WERI-Rb-1 (cell line): ENCODE measurements at regions not wholly inside any gene's neighbourhood (a gene's known extent, or its start where the extent isn't known, plus 50 kb on each side); places are given as distances from the start of the nearest gene placed in this dataset.
"Not testable (repeated sequence)": the region's sequence is repeated elsewhere in the genome, so short reads cannot be mapped to it uniquely, and the experiment has no call there.

Experiments used
- DNase-seq: peaks from one replicate; pipeline ENCODE4 v3.0.0-alpha.2; 2020
- H3K27ac ChIP-seq: fragments of 250-450 bp; sonication (Bioruptor Pico); 2 replicates; pipeline ENCODE4 v1.5.1; 2020; ENCODE audit warnings: mild to moderate bottlenecking, moderate library complexity
- H3K27me3 ChIP-seq: fragments of 250-450 bp; sonication (Bioruptor Pico); 2 replicates; pipeline ENCODE4 v1.5.1; 2021; ENCODE audit warnings: mild to moderate bottlenecking, low read depth, moderate library complexity; ENCODE audit not compliant: insufficient read depth, severe bottlenecking
- H3K36me3 ChIP-seq: fragments of 250-450 bp; sonication (Bioruptor Pico); 2 replicates; pipeline ENCODE4 v1.5.1; 2020; ENCODE audit warnings: mild to moderate bottlenecking, moderate library complexity
- H3K4me3 ChIP-seq: 2 replicates; pipeline ENCODE4 v1.5.1; 2011; ENCODE audit warnings: low read depth, mild to moderate bottlenecking, control low read depth, low read length
- H3K9me3 ChIP-seq: fragments of 250-450 bp; sonication (Bioruptor Pico); 2 replicates; pipeline ENCODE4 v1.5.1; 2021; ENCODE audit warnings: mild to moderate bottlenecking, moderate library complexity; ENCODE audit not compliant: severe bottlenecking
- TF ChIP-seq, protein P1 (sequence below): IDR thresholded peaks from 2 replicates; pipeline ENCODE4 v1.5.1; 2011; ENCODE audit warnings: low read depth, mild to moderate bottlenecking, control low read depth, inconsistent platforms, low read length

DNA sequence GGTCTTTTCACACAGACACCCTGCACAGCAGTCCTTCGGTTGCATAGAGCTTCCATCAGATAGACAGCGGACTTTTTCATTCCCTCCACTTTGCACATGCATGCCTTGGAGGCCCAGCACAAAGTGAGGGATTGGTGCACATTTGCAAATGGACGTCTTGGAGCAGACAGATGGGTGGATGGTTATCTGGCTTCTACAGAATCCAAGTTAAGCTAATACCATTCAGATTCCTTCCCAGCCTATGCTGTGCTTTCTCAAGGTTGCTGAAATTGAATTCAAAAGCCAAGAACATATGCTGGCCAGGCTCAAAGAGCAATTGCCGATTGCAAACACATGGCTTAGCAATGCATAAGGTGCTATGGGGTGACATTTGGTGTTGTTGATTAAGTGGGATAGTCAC lies 186.4 kb downstream of the VAPA start:
- H3K36me3 ChIP-seq = no peaks in the 10 kb centered on the region
- peak; percentile 31 for DNase-seq
- no peak overlapping the region for H3K27ac ChIP-seq
- TF ChIP-seq, protein P1, sequence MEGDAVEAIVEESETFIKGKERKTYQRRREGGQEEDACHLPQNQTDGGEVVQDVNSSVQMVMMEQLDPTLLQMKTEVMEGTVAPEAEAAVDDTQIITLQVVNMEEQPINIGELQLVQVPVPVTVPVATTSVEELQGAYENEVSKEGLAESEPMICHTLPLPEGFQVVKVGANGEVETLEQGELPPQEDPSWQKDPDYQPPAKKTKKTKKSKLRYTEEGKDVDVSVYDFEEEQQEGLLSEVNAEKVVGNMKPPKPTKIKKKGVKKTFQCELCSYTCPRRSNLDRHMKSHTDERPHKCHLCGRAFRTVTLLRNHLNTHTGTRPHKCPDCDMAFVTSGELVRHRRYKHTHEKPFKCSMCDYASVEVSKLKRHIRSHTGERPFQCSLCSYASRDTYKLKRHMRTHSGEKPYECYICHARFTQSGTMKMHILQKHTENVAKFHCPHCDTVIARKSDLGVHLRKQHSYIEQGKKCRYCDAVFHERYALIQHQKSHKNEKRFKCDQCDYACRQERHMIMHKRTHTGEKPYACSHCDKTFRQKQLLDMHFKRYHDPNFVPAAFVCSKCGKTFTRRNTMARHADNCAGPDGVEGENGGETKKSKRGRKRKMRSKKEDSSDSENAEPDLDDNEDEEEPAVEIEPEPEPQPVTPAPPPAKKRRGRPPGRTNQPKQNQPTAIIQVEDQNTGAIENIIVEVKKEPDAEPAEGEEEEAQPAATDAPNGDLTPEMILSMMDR = no peak
- H3K27me3 ChIP-seq = no peaks in the 10 kb centered on the region
- H3K4me3 ChIP-seq = no peak overlapping the region
- H3K9me3 ChIP-seq = peaks cover 3% of the 10 kb centered on the region

DNA sequence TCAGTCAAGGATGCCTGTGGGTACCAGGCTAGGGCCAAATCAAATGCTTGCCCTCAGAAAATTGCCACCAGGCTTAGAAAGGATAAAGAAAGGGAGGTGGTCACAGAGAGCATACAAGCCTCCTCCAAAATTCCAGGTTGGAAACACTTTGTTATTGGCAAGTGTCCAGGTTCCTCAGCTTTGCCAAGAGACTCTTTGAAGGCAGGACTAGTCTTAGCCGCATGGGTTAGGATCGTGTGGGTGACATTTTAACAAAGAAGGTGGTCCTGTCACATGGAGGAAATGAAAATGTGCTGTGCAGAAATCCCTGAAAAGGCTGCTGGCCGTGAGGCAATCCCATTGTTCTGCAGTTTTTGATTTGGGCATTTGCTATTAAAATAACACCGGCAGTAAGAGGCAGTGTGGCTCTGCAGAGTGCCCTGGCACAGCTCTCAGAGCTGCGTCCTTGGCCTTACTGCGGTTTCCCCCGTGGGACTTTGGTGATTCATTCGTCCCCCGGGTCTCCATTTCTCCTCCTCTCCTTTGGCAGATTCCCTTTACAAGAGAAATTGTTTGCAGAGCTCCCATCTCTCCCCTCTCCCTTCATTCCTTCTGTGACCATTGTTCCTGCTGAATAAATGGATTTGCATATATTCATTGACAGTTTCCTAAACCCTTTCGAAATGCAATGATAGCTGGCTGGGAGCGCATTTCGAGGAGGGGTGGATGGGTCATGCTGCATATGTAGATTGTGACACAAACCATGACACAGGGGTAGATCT lies 187.3 kb downstream of the VAPA start:
- TF ChIP-seq, protein P1 = no peak

DNA sequence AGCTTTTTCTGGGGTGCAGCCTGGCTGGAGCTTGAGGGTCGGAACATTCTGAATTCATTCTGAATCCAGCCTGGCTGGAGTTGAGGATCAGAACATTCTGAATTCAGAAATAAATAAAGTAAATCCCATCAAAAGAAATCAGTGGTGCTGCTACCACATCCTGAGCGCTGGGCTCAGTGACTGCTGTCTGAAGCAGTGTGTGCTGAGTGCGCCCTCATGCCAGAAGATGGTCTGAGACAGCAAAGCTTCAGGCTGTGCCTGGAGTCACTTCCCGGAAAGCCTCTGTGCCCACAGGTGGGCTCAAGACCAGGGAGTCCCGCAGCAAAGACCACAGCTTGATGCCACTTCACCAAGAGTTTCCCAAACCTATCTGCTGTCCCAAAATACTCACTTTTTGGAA lies 187.9 kb downstream of the VAPA start:
- H3K4me3 ChIP-seq = no peak overlapping the region
- H3K36me3 ChIP-seq = no peaks in the 10 kb centered on the region
- H3K9me3 ChIP-seq = peaks cover 3% of the 10 kb centered on the region
- TF ChIP-seq, protein P1 = no peak
- H3K27me3 ChIP-seq = no peaks in the 10 kb centered on the region
- DNase-seq = no peak
- no peak overlapping the region for H3K27ac ChIP-seq

More for the DNA sequence above, 187.3 kb downstream of the VAPA start:
- H3K9me3 ChIP-seq = peaks cover 3% of the 10 kb centered on the region
- no peaks in the 10 kb centered on the region for H3K36me3 ChIP-seq
- H3K4me3 ChIP-seq = no peak overlapping the region
- H3K27me3 ChIP-seq = no peaks in the 10 kb centered on the region
- no peak overlapping the region for H3K27ac ChIP-seq
- no peak for DNase-seq

DNA sequence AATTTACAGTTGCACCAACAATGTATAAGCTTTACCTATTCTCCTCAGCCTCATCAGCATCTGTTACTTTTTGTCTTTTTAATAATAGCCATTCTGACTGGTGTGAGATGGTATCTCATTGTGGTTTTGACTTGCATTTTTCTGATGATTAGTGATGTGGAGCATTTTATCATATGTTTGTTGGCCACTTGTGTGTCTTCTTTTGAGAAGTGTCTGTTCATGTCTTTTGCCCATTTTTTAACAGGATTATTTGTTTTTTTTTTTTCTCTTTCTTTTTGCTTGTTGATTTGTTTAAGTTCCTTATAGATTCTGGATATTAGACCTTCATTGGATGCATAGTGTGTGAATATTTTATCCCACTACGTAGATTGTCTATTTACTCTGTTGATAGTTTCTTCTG lies 191.3 kb downstream of the VAPA start:
- not testable (repeated sequence) for H3K9me3 ChIP-seq, H3K36me3 ChIP-seq, H3K27me3 ChIP-seq, DNase-seq, H3K27ac ChIP-seq, H3K4me3 ChIP-seq

DNA sequence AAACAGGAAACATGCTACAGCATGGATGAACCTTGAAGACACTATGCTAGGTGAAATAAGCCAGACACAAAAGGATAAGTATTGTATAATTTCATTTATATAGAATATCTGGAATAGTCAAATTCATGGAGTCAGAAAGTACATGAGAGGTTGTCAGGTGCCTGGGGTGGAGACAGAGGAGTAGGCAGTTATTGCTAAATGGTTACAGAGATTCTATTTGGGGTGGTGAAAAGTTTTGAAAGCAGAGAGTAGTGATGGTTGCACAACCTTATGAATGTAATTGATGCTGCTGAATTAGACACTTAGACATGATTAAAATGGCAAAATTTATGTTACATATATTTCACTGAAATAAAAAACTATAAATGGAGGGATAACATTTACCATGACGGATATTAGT lies 197.4 kb downstream of the VAPA start:
- TF ChIP-seq, protein P1 = no peak
- no peaks in the 10 kb centered on the region for H3K27me3 ChIP-seq
- DNase-seq = no peak

DNA sequence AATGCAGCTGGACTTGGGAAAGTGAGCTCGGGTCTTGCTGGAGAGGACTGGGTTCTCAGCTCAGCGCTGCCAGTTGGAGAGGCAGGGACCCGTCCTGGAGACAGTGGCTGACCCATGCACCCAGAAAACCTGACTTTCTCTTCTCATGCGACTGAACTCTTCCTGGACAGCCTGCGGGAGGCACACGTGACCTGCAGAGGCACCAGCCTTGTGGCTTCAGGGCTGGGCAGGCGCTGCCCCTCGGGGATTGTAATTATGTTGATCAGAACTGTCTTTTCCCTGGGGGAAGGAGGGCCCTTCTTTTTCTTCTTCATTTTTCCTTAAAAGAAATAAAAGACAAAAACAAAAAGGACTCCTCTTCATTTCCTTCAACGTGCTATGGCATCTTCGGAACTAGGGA lies 198.1 kb downstream of the VAPA start:
- H3K4me3 ChIP-seq = no peak overlapping the region
- H3K36me3 ChIP-seq = no peaks in the 10 kb centered on the region
- H3K27ac ChIP-seq = no peak overlapping the region
- no peak for DNase-seq
- H3K27me3 ChIP-seq = no peaks in the 10 kb centered on the region
- TF ChIP-seq, protein P1 = no peak
- H3K9me3 ChIP-seq = no peaks in the 10 kb centered on the region

More for the DNA sequence above, 197.4 kb downstream of the VAPA start:
- H3K4me3 ChIP-seq = no peak overlapping the region
- H3K27ac ChIP-seq = no peak overlapping the region
- H3K36me3 ChIP-seq = no peaks in the 10 kb centered on the region
- no peaks in the 10 kb centered on the region for H3K9me3 ChIP-seq
